Endothelial cell of umbilical vein (primary cell): ENCODE measurements at regions not wholly inside any gene's neighbourhood (a gene's known extent, or its start where the extent isn't known, plus 50 kb on each side); places are given as distances from the start of the nearest gene placed in this dataset.

ENCODE experiments used
- CTCF ChIP-seq, 2 donors: IDR thresholded peaks; 1 replicate in 1 of 2; 2 replicates in 1 of 2; pipeline ENCODE4 v1.5.1; 2011; ENCODE audit warnings: low read length in 2 of 2, mild to moderate bottlenecking in 2 of 2, moderate library complexity in 2 of 2, control low read depth in 1 of 2, inconsistent platforms in 1 of 2, low read depth in 1 of 2; ENCODE audit not compliant: insufficient read depth in 1 of 2; ENCODE audit errors: extremely low read depth in 1 of 2
- POLR2AphosphoS5 ChIP-seq: IDR thresholded peaks from 2 replicates; pipeline ENCODE4 v1.6.1; 2012; ENCODE audit warnings: low read depth, mild to moderate bottlenecking, control low read depth, low read length, moderate library complexity; ENCODE audit not compliant: insufficient read depth

- TF ChIP-seq CTCF (IDR thresholded peaks at IDR 0.05; ENCODE audit: extremely low read depth in 1 of 2, insufficient read depth in 1 of 2, low read depth in 1 of 2, low read length in 2 of 2): no peak
- TF ChIP-seq POLR2AphosphoS5: no peak
Measured at GRCh38 chr2:172677363-172677762, 58.3 kb upstream of the RAPGEF4 start.
